COLO668 (cell line): ENCODE measurements at regions not wholly inside any gene's neighbourhood (a gene's known extent, or its start where the extent isn't known, plus 50 kb on each side); places are given as distances from the start of the nearest gene placed in this dataset.
"Not testable (repeated sequence)": the region's sequence is repeated elsewhere in the genome, so short reads cannot be mapped to it uniquely, and the experiment has no call there.

Source experiments
- DNase-seq: peaks from one replicate; lab custom pipeline; 2025; ENCODE audit not compliant: unreplicated experiment; lab: John Stamatoyannopoulos, UW

- no peak for DNase-seq
Observed at GRCh38 chr2:61774351-61774750, 79.5 kb downstream of the FAM161A start.

GRCh38 chr2:61771904-61772845 lies 81.7 kb downstream of the FAM161A start:
- no peak for DNase-seq

- DNase-seq, result no peak
Observed at GRCh38 chr2:61770746-61771145, 83.1 kb downstream of the FAM161A start.

GRCh38 chr2:61770298-61770697 lies 83.6 kb downstream of the FAM161A start:
- no peak for DNase-seq

GRCh38 chr2:61769093-61769675 lies 84.7 kb downstream of the FAM161A start:
- no peak for DNase-seq

GRCh38 chr2:61764035-61764800 lies 89.6 kb downstream of the FAM161A start:
- DNase-seq, result peak; percentile 97

GRCh38 chr2:61763605-61764034 lies 90.2 kb downstream of the FAM161A start:
- peak; percentile 87 for DNase-seq

- no peak for DNase-seq
Observed at GRCh38 chr2:61762292-61762691, 91.6 kb downstream of the FAM161A start.

- no peak for DNase-seq
Observed at GRCh38 chr2:61759718-61760117, 94.1 kb downstream of the FAM161A start.

- DNase-seq, result no peak
Observed at GRCh38 chr2:61759005-61759404, 94.9 kb downstream of the FAM161A start.

- DNase-seq, result no peak
Observed at GRCh38 chr2:61758159-61758558, 95.7 kb downstream of the FAM161A start.

- no peak for DNase-seq
Observed at GRCh38 chr2:61753512-61753911, 100.3 kb downstream of the FAM161A start.

- no peak for DNase-seq
Observed at GRCh38 chr2:61750624-61751023, 103.2 kb downstream of the FAM161A start.

- DNase-seq, result no peak
Observed at GRCh38 chr2:61742955-61743354, 110.9 kb downstream of the FAM161A start.

- no peak for DNase-seq
Observed at GRCh38 chr2:61737841-61738240, 116.0 kb downstream of the FAM161A start.

GRCh38 chr2:61736953-61737352 lies 116.9 kb downstream of the FAM161A start:
- DNase-seq, result peak; percentile 6

GRCh38 chr2:61733563-61733962 lies 120.3 kb downstream of the FAM161A start:
- no peak for DNase-seq

GRCh38 chr2:61732787-61733186 lies 121.1 kb downstream of the FAM161A start:
- no peak for DNase-seq

GRCh38 chr2:61727746-61728145 lies 126.1 kb downstream of the FAM161A start:
- no peak for DNase-seq

- DNase-seq, result no peak
Observed at GRCh38 chr2:61726456-61727209, 127.2 kb downstream of the FAM161A start.

- not testable (repeated sequence) for DNase-seq
Observed at GRCh38 chr2:61723364-61723763, 130.5 kb downstream of the FAM161A start.
